ENCODE measurements at regions not wholly inside any gene's neighbourhood (a gene's known extent, or its start where the extent isn't known, plus 50 kb on each side); places are given as distances from the start of the nearest gene placed in this dataset.

DNA sequence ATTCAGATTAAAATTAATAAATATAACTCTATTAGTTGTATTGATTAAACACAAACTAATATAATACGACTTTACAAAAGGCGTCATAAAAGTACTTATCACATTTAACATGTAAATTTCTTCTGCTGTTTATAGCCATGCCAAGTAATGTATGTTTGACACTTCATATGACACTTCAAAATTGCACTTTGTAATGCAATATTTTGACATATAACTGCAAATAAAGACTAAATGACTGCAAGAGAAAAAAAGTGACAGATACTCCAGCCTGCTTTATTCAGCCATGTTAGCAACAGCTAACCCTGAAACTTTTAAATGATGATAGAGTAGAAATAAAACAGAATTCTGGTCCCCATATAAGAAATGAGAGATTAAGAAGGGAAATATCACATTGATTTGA lies 1238.0 kb downstream of the MRPL39 start:
- H3K79me2 ChIP-seq (ENCODE audit: insufficient read depth, low read length) = no peaks in the 10 kb centered on the region
- H3K4me2 ChIP-seq (ENCODE audit: low read depth, low read length, poor library complexity, severe bottlenecking) = no peak overlapping the region
- H3K27me3 ChIP-seq (ENCODE audit: insufficient read depth, low read length, poor library complexity, severe bottlenecking) = no peaks in the 10 kb centered on the region
- no peaks in the 10 kb centered on the region for H4K20me1 ChIP-seq (ENCODE audit: insufficient read depth, low read length, poor library complexity, severe bottlenecking)
- H3K9me2 ChIP-seq (replicated peaks; ENCODE audit: low read depth, low read length) = no peaks in the 10 kb centered on the region
- no peak overlapping the region for H3K4me3 ChIP-seq (ENCODE audit: low read length, poor library complexity, severe bottlenecking)
- H3K4me1 ChIP-seq (ENCODE audit: insufficient read depth, low read length, poor library complexity, severe bottlenecking) = no peaks in the 10 kb centered on the region
- no peak overlapping the region for H2AFZ ChIP-seq (ENCODE audit: low read length)
- no peaks in the 10 kb centered on the region for H3K36me3 ChIP-seq (ENCODE audit: insufficient read depth, low read length)
- H3F3A ChIP-seq (ENCODE audit: low read depth) = no peaks in the 10 kb centered on the region
- H3K9ac ChIP-seq (ENCODE audit: low read depth, low read length, poor library complexity, severe bottlenecking) = no peak overlapping the region
- TF ChIP-seq, protein P1, sequence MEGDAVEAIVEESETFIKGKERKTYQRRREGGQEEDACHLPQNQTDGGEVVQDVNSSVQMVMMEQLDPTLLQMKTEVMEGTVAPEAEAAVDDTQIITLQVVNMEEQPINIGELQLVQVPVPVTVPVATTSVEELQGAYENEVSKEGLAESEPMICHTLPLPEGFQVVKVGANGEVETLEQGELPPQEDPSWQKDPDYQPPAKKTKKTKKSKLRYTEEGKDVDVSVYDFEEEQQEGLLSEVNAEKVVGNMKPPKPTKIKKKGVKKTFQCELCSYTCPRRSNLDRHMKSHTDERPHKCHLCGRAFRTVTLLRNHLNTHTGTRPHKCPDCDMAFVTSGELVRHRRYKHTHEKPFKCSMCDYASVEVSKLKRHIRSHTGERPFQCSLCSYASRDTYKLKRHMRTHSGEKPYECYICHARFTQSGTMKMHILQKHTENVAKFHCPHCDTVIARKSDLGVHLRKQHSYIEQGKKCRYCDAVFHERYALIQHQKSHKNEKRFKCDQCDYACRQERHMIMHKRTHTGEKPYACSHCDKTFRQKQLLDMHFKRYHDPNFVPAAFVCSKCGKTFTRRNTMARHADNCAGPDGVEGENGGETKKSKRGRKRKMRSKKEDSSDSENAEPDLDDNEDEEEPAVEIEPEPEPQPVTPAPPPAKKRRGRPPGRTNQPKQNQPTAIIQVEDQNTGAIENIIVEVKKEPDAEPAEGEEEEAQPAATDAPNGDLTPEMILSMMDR (conservative IDR thresholded peaks at IDR 0.05; ENCODE audit: low read length) = no peak
- no peak for TF ChIP-seq EZH2phosphoT487 (IDR thresholded peaks at IDR 0.05; ENCODE audit: borderline replicate concordance)
- H3K9me3 ChIP-seq (ENCODE audit: insufficient read depth, low read depth, low read length) = no peaks in the 10 kb centered on the region

DNA sequence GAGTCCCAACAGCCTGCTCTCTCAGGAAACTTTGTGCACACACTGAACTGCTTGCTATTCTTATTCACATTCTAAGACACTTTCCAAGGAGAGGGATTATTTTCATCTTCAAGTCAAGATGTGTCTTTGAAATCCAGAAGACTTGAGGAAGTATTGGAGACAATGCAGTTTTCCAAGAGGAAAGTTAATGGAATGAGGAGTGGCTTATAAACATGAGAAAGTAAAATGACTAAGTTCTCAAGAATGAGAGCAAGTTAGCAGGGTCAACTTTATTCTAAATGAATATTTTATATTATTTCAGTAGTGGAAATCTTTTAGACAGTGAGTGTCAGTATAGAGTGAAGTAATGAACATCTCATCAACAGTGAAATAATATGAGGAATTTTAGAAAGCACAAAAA lies 1239.3 kb downstream of the MRPL39 start:
- Histone ChIP-seq H3K36me3 (ENCODE audit: insufficient read depth, low read length) (no peaks in the 10 kb centered on the region), H3K4me3 (ENCODE audit: low read length, poor library complexity, severe bottlenecking) (no peak overlapping the region), H3K79me2 (ENCODE audit: insufficient read depth, low read length) (no peaks in the 10 kb centered on the region), H3K4me1 (ENCODE audit: insufficient read depth, low read length, poor library complexity, severe bottlenecking) (no peaks in the 10 kb centered on the region), H3K9ac (ENCODE audit: low read depth, low read length, poor library complexity, severe bottlenecking) (no peak overlapping the region), H3K9me2 (replicated peaks; ENCODE audit: low read depth, low read length) (no peaks in the 10 kb centered on the region), H4K20me1 (ENCODE audit: insufficient read depth, low read length, poor library complexity, severe bottlenecking) (no peaks in the 10 kb centered on the region), H3K9me3 (ENCODE audit: insufficient read depth, low read depth, low read length) (no peaks in the 10 kb centered on the region), H3K27me3 (ENCODE audit: insufficient read depth, low read length, poor library complexity, severe bottlenecking) (no peaks in the 10 kb centered on the region), H3F3A (ENCODE audit: low read depth) (no peaks in the 10 kb centered on the region), H3K4me2 (ENCODE audit: low read depth, low read length, poor library complexity, severe bottlenecking) (no peak overlapping the region), H2AFZ (ENCODE audit: low read length) (no peak overlapping the region)
- TF ChIP-seq, protein P1 (conservative IDR thresholded peaks at IDR 0.05; ENCODE audit: low read length) = no peak
- no peak for TF ChIP-seq EZH2phosphoT487 (IDR thresholded peaks at IDR 0.05; ENCODE audit: borderline replicate concordance)

DNA sequence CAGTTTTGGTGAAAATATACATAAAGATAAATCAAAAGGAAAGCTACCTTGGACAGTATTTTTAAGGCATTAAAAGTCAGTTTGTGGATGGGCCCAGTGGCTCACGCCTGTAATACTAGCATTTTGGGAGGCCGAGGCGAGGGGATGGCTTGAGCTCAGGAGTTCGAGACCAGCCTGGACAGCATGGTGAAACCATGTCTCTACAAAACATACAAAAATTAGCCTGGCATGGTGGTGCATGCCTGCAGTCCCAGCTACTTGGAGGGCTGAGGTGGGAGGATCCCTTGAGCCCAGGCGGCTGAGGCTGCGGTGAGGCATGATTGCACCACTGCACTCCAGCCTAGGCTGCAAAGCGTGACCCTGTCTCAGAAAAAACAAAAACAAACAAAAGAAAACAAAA lies 1253.8 kb downstream of the MRPL39 start:
- H3K36me3 ChIP-seq (ENCODE audit: insufficient read depth, low read length) = no peaks in the 10 kb centered on the region
- no peaks in the 10 kb centered on the region for H3K9me2 ChIP-seq (replicated peaks; ENCODE audit: low read depth, low read length)
- H3K4me2 ChIP-seq (ENCODE audit: low read depth, low read length, poor library complexity, severe bottlenecking) = no peak overlapping the region
- H2AFZ ChIP-seq (ENCODE audit: low read length) = no peak overlapping the region
- no peak overlapping the region for H3K9ac ChIP-seq (ENCODE audit: low read depth, low read length, poor library complexity, severe bottlenecking)
- H4K20me1 ChIP-seq (ENCODE audit: insufficient read depth, low read length, poor library complexity, severe bottlenecking) = no peaks in the 10 kb centered on the region
- no peaks in the 10 kb centered on the region for H3K79me2 ChIP-seq (ENCODE audit: insufficient read depth, low read length)
- no peaks in the 10 kb centered on the region for H3F3A ChIP-seq (ENCODE audit: low read depth)
- TF ChIP-seq, protein P1 (conservative IDR thresholded peaks at IDR 0.05; ENCODE audit: low read length) = no peak
- TF ChIP-seq EZH2phosphoT487 (IDR thresholded peaks at IDR 0.05; ENCODE audit: borderline replicate concordance) = no peak
- H3K4me3 ChIP-seq (ENCODE audit: low read length, poor library complexity, severe bottlenecking) = no peak overlapping the region
- H3K27me3 ChIP-seq (ENCODE audit: insufficient read depth, low read length, poor library complexity, severe bottlenecking) = no peaks in the 10 kb centered on the region
- no peaks in the 10 kb centered on the region for H3K9me3 ChIP-seq (ENCODE audit: insufficient read depth, low read depth, low read length)
- H3K4me1 ChIP-seq (ENCODE audit: insufficient read depth, low read length, poor library complexity, severe bottlenecking) = no peaks in the 10 kb centered on the region

Data from Loucy (cell line).